IPS-15b (cell line): ENCODE measurements at regions not wholly inside any gene's neighbourhood (a gene's known extent, or its start where the extent isn't known, plus 50 kb on each side); places are given as distances from the start of the nearest gene placed in this dataset.
"Not testable (repeated sequence)": the region's sequence is repeated elsewhere in the genome, so short reads cannot be mapped to it uniquely, and the experiment has no call there.

Experiments used
- H3K27me3 ChIP-seq: one replicate; pipeline ENCODE4 v1.6.1; 2013; ENCODE audit warnings: low read length; ENCODE audit not compliant: control insufficient read depth, insufficient read depth
- H3K36me3 ChIP-seq: one replicate; pipeline ENCODE4 v1.6.1; 2013; ENCODE audit warnings: low read length; ENCODE audit not compliant: control insufficient read depth, insufficient read depth
- H3K4me1 ChIP-seq: one replicate; pipeline ENCODE4 v1.6.1; 2013; ENCODE audit warnings: mild to moderate bottlenecking, low read length; ENCODE audit not compliant: control insufficient read depth, insufficient read depth
- H3K4me3 ChIP-seq: one replicate; pipeline ENCODE4 v1.5.1; 2013; ENCODE audit warnings: low read depth, low read length
- H3K9ac ChIP-seq: one replicate; pipeline ENCODE4 v1.6.1; 2013; ENCODE audit warnings: low read depth, mild to moderate bottlenecking, low read length
- H3K9me3 ChIP-seq: one replicate; pipeline ENCODE4 v1.6.1; 2013; ENCODE audit warnings: mild to moderate bottlenecking, low read length; ENCODE audit not compliant: control insufficient read depth, insufficient read depth

DNA sequence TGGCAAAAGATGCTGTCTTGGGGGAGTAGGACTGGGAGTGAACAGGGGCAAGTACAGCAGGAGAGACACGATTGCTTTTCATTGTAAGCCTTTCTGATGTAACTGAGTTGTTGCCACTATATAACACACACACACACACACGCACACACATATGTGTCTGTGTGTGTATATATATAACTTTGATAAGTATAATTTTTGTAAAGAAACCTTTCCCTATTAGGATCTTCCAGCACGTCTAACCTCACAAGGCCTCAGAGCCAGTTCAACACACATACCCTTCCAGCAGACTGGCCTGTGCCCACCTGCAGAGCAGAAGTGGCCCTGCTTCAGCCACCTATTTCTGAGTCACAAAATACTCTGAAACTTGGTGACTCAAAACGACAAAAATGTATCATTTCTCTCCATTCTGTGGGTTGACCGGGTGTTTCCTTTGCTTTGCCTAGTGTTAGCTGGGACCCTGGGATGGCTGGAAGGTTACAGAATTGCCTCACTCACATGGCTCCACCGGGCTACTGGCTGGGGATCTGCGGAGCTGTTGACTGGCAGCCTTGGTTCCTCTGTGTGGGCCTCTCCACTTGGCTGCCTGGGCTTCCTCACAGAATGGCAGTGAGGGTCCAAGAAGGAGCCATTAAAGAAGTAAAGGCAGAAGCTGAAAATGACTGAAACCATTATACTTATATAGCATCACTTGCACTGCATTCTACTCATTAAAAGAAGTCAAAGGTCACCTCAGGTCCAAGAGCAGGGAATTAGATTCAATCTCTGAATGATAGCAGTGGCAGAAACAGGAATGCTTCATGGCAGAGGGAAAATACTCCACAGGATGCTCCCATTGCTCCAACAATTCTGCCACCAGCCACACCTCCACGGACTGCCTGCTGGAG, 126.4 kb downstream of the BANF2 start:
- peaks cover 6% of the 10 kb centered on the region for H3K4me1 ChIP-seq
- no peaks in the 10 kb centered on the region for H3K27me3 ChIP-seq
- no peaks in the 10 kb centered on the region for H3K36me3 ChIP-seq
- H3K4me3 ChIP-seq: no peak overlapping the region
- no peak overlapping the region for H3K9ac ChIP-seq
- no peaks in the 10 kb centered on the region for H3K9me3 ChIP-seq

DNA sequence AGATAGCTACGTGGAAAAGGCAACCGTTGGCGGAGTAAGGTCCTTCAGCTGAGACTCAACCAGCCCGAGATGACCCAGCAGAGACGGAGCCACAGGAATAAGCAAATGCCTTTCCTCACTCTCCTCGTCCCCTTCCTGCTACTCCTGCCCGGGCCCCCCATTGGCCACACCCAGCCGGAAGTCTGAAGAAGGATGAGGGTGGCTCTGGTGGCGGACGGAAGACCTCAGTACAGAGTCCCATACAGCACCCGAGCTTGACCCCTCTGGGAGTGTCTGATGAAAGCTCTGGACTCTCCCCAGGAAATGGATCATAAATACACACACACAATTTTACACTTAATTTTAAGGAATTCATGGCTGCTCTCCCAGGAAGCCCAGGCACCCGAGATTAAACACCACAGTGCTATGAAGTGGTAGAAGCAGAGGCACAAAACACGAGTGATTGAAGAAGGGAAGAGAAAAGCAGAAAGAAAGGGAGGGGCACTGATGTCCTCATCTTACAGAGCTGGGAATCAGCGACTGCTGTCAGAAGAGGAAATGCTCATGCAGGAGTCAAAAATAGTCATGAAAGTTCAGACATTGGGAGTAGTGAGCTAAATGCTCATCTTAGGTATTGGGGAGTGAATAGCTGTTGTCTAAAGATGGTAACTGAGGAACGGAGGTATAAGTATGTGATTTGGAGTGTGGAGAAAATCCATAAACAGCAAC, 125.6 kb downstream of the BANF2 start:
- Histone ChIP-seq H3K4me3 (no peak overlapping the region), H3K9me3 (no peaks in the 10 kb centered on the region), H3K27me3 (no peaks in the 10 kb centered on the region), H3K9ac (no peak overlapping the region), H3K4me1 (peaks cover 6% of the 10 kb centered on the region), H3K36me3 (no peaks in the 10 kb centered on the region)

DNA sequence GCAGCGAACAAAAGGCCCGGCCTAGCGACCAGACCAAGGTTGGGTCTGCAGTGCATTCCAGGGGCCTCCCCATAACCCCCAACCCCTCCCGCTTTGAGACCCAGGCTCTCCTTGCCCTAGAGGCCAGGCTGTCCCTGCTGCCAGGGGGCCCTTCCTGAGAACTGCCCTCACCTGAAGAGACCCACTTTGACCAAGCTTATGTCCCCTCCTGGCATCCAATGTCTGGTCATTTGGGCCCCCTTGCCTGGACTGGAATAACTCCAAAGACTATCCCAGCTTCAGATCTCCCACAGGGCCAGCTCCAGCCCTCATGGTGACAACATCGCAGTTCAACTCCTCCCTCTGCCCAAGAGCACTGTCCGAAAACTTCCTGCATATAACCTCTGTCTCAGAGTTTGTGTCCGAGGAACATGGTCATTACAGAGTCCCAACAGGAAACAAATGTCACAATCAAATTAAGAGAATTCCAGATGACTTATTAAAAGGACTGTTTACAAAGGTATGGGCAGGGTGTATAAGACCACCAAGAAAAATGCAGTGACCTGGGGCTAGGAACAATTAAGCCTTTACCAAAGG, 125.0 kb downstream of the BANF2 start:
- H3K36me3 ChIP-seq: no peaks in the 10 kb centered on the region
- H3K27me3 ChIP-seq: no peaks in the 10 kb centered on the region
- H3K4me3 ChIP-seq: no peak overlapping the region
- H3K4me1 ChIP-seq: peaks cover 6% of the 10 kb centered on the region
- no peaks in the 10 kb centered on the region for H3K9me3 ChIP-seq
- H3K9ac ChIP-seq: no peak overlapping the region

DNA sequence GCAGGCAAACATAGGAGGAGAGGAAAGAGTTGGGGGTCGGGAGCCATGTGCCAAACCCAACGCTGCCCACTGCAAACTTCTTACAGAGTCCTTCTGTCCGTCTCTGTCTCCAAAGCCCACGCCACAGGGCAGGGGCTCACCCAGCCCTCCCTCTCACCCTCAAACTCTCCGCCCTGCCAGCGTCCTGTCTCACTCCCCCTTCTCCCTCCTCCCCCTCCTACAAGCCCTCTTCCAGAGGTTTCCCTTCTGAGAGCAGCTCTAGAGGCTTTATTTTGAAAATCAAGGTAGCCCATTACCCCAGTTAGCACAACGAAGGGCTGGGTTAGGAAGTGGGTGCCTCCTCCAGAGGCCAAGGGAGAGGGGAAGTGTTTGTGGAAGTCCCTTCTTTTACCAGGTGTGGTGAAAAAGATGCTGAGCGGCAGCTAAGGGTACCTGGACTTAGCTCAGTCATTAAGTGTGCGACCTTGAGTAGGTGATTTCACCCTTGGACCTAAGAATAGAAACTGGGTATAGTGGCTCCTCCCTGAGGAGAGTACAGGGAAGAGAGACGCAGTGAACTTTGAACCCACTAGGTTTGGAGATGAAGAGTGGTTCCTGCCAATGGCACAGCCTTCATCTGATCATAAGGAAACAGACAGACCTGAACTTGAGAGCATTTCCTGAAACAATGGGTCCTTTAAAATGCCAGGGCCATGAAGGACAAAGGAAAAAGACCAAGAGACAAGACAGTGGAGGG, 123.8 kb downstream of the BANF2 start:
- no peaks in the 10 kb centered on the region for H3K27me3 ChIP-seq
- no peak overlapping the region for H3K4me3 ChIP-seq
- H3K9ac ChIP-seq: no peak overlapping the region
- no peaks in the 10 kb centered on the region for H3K36me3 ChIP-seq
- no peaks in the 10 kb centered on the region for H3K9me3 ChIP-seq
- peaks cover 6% of the 10 kb centered on the region for H3K4me1 ChIP-seq

DNA sequence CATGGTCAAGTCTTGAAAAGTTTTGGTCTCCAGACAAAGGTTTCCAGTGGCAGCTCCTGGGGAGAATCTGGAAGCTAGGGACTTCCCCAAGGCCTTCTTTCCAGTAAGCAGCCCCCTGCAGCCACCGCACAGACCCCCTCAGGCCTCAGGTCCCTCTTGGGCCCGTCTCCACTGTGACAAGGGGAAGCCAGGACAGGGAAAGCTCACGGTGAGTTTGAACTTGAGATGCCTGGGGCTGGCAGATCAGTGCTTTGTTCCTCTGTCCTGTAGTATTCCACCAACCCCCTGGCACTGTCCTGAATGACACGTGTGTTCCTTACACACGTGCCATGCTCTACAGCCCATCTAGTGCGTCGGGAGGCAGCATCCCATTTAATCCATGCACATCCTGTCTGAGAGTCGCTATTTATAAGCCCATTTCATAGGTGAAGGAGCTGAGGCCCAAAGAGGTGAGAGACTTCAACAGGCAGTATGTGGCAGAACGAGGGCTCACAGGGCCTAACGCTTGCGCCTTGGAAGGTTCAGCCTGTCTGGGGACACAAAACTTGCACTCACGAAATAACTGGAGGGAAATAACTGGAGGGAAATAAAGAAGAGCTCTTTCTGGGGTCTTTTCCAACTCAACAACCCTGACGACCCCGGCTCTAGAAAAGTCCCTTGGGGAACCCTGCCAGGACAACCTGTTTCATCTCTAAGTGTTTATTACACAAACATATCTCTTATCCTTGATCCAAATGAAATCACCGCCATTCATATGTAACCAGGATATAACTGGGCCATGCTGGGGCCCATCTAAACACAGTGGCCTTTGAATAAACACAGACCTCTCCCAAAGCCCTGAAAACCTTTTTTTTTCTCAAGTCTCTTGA, 123.0 kb downstream of the BANF2 start:
- Histone ChIP-seq H3K9me3 (no peaks in the 10 kb centered on the region), H3K4me1 (peaks cover 4% of the 10 kb centered on the region), H3K27me3 (no peaks in the 10 kb centered on the region), H3K4me3 (no peak overlapping the region), H3K36me3 (no peaks in the 10 kb centered on the region), H3K9ac (no peak overlapping the region)

DNA sequence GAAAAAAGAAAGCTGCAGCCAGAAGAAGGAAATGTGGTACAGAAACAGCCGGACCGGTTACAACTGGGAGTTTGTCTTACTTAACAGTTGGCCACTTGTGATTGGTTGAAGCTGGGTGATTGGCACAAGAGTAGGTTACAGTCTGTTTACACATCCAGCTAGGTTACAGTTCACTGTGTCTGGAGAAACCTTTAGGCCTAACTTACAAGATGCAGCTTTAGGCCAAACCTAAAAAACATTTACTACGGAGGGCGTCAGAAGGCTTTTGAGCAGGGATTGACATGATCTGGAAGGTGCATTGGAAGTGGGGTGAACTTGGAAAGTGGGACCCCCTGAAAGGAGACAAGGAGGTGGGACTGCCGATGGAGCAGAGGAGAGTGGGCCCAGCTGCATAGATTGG, 122.3 kb downstream of the BANF2 start:
- Histone ChIP-seq H3K9ac (no peak overlapping the region), H3K9me3 (no peaks in the 10 kb centered on the region), H3K4me1 (peaks cover 3% of the 10 kb centered on the region), H3K4me3 (no peak overlapping the region), H3K27me3 (no peaks in the 10 kb centered on the region), H3K36me3 (no peaks in the 10 kb centered on the region)

DNA sequence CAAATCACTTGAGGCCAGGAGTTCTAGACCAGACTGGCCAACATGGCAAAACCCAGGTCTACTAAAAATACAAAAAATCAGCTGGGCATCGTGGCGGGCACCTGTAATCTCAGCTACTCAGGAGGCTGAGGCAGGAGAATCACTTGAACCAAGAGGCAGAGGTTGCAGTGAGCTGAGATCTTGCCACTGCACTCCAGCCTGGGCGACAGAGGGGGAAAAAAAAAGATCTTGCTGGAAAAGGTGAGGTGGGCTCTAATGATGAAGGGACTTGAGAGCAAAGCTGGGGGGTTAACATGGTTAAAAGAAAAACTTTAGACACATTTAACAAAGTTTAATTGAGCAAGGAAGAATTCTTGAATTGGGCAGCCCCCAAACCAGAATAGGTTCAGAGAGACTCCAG, 121.8 kb downstream of the BANF2 start:
- not testable (repeated sequence) for H3K9me3 ChIP-seq, H3K4me3 ChIP-seq, H3K27me3 ChIP-seq, H3K4me1 ChIP-seq, H3K36me3 ChIP-seq, H3K9ac ChIP-seq

DNA sequence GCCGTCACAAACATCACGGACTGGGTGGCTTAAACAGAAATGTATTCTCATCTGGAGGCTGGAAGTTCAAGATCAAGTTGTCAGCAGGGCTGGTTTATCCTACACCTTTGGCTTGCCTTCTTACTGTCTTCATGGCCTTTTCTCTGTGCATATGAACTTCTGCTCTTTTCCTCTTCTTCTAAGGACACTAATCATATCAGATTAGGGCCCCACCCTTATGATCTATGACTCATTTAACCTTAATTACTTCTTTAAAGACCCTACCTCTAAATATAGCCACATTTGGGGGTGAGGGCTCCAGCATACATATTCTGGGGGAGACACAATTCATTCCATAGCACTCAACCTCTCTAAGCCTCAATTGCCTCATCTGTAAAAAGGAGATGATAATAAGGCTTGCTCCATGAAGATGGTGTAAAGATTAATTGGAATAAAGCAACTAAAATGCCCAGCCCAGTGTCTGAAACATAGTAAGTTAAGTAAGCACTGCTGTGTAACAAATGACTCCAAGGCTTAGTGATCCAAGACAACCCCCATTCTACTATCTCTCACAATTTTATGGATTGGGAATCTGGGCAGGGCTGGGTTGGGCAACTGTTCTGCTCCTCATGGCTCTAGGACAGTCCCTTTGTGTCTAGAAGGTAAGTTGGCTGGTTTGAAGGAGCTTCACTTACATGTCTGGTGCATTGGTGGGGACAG, 119.8 kb downstream of the BANF2 start:
- Histone ChIP-seq H3K9me3 (no peaks in the 10 kb centered on the region), H3K4me3 (no peak overlapping the region), H3K36me3 (no peaks in the 10 kb centered on the region), H3K9ac (no peak overlapping the region), H3K27me3 (no peaks in the 10 kb centered on the region), H3K4me1 (peaks cover 3% of the 10 kb centered on the region)

DNA sequence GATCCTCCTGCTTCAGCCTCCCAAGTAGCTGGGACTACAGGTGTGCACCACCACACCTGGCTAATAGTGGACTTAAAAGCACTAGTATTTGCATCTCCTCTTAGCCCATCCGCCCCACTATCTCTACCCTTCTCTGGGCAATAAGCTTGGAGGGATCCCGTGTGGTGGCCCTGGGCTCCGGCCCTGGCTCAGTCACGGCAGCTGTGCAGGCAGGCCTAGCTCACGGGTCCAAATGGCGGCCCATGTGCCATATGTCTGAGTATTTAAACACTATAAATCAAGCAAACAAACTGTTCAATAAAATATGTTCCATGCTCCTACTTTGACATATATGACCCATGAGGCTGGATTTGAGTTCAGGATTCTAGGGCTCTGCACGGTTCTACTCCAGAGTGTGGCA, 118.4 kb downstream of the BANF2 start:
- no peaks in the 10 kb centered on the region for H3K27me3 ChIP-seq
- H3K36me3 ChIP-seq: no peaks in the 10 kb centered on the region
- no peak overlapping the region for H3K4me3 ChIP-seq
- no peaks in the 10 kb centered on the region for H3K4me1 ChIP-seq
- no peak overlapping the region for H3K9ac ChIP-seq
- no peaks in the 10 kb centered on the region for H3K9me3 ChIP-seq

DNA sequence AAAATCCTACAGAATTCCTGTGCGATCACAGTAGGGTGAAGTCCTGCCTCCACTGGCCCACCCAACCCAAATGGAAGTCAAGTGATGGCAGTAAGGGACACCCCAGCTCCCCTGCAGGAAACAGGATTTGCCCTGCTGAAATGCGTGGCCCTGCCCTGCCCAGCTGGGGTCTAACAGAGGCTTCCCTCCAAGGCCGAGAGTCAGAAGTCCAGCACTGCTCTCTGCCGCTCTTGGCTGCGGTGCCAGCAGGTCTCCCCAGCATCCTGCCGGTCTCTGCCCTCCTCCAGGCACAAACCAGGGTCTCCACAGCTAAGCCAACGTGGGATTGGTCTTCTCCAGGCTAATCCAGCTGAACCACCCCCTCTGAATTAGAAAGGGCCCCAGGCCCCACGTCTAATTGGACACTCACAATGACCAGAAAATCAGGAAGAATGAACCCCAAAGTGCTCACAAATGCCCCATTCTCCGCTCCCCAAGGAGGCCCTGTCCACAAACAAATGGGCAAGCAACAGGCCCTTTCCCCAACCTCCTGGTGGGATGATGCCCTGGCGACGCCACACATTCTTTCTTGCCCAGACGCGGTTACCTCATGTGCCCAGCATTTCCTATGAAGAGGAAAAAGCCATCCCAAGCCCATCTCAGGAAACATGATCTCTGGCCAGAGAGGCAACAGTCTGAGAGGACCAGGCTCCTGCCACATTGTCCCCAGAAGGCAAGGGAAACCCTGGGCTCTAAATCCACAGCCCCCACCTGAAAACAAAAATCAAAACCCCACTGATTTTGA, 117.2 kb downstream of the BANF2 start:
- H3K4me1 ChIP-seq: no peaks in the 10 kb centered on the region
- H3K4me3 ChIP-seq: no peak overlapping the region
- no peaks in the 10 kb centered on the region for H3K9me3 ChIP-seq
- H3K36me3 ChIP-seq: no peaks in the 10 kb centered on the region
- no peak overlapping the region for H3K9ac ChIP-seq
- H3K27me3 ChIP-seq: no peaks in the 10 kb centered on the region
